HUES6 (cell line): ENCODE measurements at regions not wholly inside any gene's neighbourhood (a gene's known extent, or its start where the extent isn't known, plus 50 kb on each side); places are given as distances from the start of the nearest gene placed in this dataset.
"Not testable (repeated sequence)": the region's sequence is repeated elsewhere in the genome, so short reads cannot be mapped to it uniquely, and the experiment has no call there.

ENCODE experiments used
- H3K27ac ChIP-seq: 2 replicates; pipeline ENCODE4 v1.7.0; 2013; ENCODE audit warnings: low read depth, mild to moderate bottlenecking, low read length, inconsistent platforms
- H3K27me3 ChIP-seq: 2 replicates; pipeline ENCODE4 v1.6.1; 2013; ENCODE audit warnings: low read length; ENCODE audit not compliant: control insufficient read depth, insufficient read depth
- H3K36me3 ChIP-seq: 2 replicates; pipeline ENCODE4 v1.6.1; 2013; ENCODE audit warnings: low read length; ENCODE audit not compliant: control insufficient read depth, insufficient read depth
- H3K4me1 ChIP-seq: 2 replicates; pipeline ENCODE4 v1.6.1; 2013; ENCODE audit warnings: low read length; ENCODE audit not compliant: control insufficient read depth, insufficient read depth
- H3K4me3 ChIP-seq: 2 replicates; pipeline ENCODE4 v1.5.1; 2013; ENCODE audit warnings: low read depth, low read length
- H3K9ac ChIP-seq: one replicate; pipeline ENCODE4 v1.6.1; 2013; ENCODE audit warnings: mild to moderate bottlenecking, low read length
- H3K9me3 ChIP-seq: 2 replicates; pipeline ENCODE4 v1.6.1; 2013; ENCODE audit warnings: low read depth, low read length; ENCODE audit not compliant: control insufficient read depth, insufficient read depth

GRCh38 chr12:13924286-13924685 is 57.1 kb downstream of the GRIN2B start:
- H3K4me1 ChIP-seq: no peaks in the 10 kb centered on the region
- H3K27me3 ChIP-seq: no peaks in the 10 kb centered on the region
- H3K4me3 ChIP-seq: no peak overlapping the region
- H3K27ac ChIP-seq: no peak overlapping the region
- H3K9ac ChIP-seq: no peak overlapping the region
- no peaks in the 10 kb centered on the region for H3K9me3 ChIP-seq
- no peaks in the 10 kb centered on the region for H3K36me3 ChIP-seq

GRCh38 chr12:13918897-13919296 is 62.5 kb downstream of the GRIN2B start:
- Histone ChIP-seq H3K36me3 (no peaks in the 10 kb centered on the region), H3K4me3 (no peak overlapping the region), H3K9me3 (no peaks in the 10 kb centered on the region), H3K4me1 (no peaks in the 10 kb centered on the region), H3K9ac (no peak overlapping the region), H3K27me3 (no peaks in the 10 kb centered on the region), H3K27ac (no peak overlapping the region)

GRCh38 chr12:13915096-13915495 is 66.3 kb downstream of the GRIN2B start:
- H3K27ac ChIP-seq: no peak overlapping the region
- H3K4me3 ChIP-seq: no peak overlapping the region
- H3K36me3 ChIP-seq: no peaks in the 10 kb centered on the region
- H3K9ac ChIP-seq: no peak overlapping the region
- H3K4me1 ChIP-seq: no peaks in the 10 kb centered on the region
- H3K9me3 ChIP-seq: no peaks in the 10 kb centered on the region
- no peaks in the 10 kb centered on the region for H3K27me3 ChIP-seq

- H3K27ac ChIP-seq: no peak overlapping the region
- H3K36me3 ChIP-seq: no peaks in the 10 kb centered on the region
- H3K4me1 ChIP-seq: no peaks in the 10 kb centered on the region
- H3K9me3 ChIP-seq: no peaks in the 10 kb centered on the region
- no peaks in the 10 kb centered on the region for H3K27me3 ChIP-seq
- H3K4me3 ChIP-seq: no peak overlapping the region
- H3K9ac ChIP-seq: no peak overlapping the region
Observed at GRCh38 chr12:13913371-13913770, 68.0 kb downstream of the GRIN2B start.

GRCh38 chr12:13911756-13912554 is 69.4 kb downstream of the GRIN2B start:
- no peak overlapping the region for H3K27ac ChIP-seq
- no peak overlapping the region for H3K9ac ChIP-seq
- H3K4me1 ChIP-seq: no peaks in the 10 kb centered on the region
- no peaks in the 10 kb centered on the region for H3K9me3 ChIP-seq
- no peak overlapping the region for H3K4me3 ChIP-seq
- H3K27me3 ChIP-seq: no peaks in the 10 kb centered on the region
- no peaks in the 10 kb centered on the region for H3K36me3 ChIP-seq

- no peaks in the 10 kb centered on the region for H3K4me1 ChIP-seq
- no peaks in the 10 kb centered on the region for H3K36me3 ChIP-seq
- no peaks in the 10 kb centered on the region for H3K9me3 ChIP-seq
- H3K4me3 ChIP-seq: no peak overlapping the region
- H3K27me3 ChIP-seq: no peaks in the 10 kb centered on the region
- H3K27ac ChIP-seq: no peak overlapping the region
- no peak overlapping the region for H3K9ac ChIP-seq
Observed at GRCh38 chr12:13905794-13906193, 75.6 kb downstream of the GRIN2B start.

GRCh38 chr12:13900718-13901117 is 80.7 kb downstream of the GRIN2B start:
- Histone ChIP-seq H3K4me1 (no peaks in the 10 kb centered on the region), H3K27ac (no peak overlapping the region), H3K27me3 (no peaks in the 10 kb centered on the region), H3K9ac (no peak overlapping the region), H3K36me3 (no peaks in the 10 kb centered on the region), H3K4me3 (no peak overlapping the region), H3K9me3 (no peaks in the 10 kb centered on the region)

GRCh38 chr12:13898387-13898786 is 83.0 kb downstream of the GRIN2B start:
- H3K27ac ChIP-seq, H3K9ac ChIP-seq, H3K9me3 ChIP-seq, H3K36me3 ChIP-seq, H3K27me3 ChIP-seq, H3K4me1 ChIP-seq, H3K4me3 ChIP-seq: not testable (repeated sequence)

- Histone ChIP-seq H3K9me3 (no peaks in the 10 kb centered on the region), H3K4me1 (no peaks in the 10 kb centered on the region; the same call in 1 of the 2 replicates), H3K36me3 (no peaks in the 10 kb centered on the region), H3K27me3 (no peaks in the 10 kb centered on the region), H3K27ac (no peak overlapping the region), H3K4me3 (no peak overlapping the region), H3K9ac (no peak overlapping the region)
Observed at GRCh38 chr12:13897811-13898210, 83.6 kb downstream of the GRIN2B start.

GRCh38 chr12:13896063-13896626 is 85.3 kb downstream of the GRIN2B start:
- no peaks in the 10 kb centered on the region for H3K27me3 ChIP-seq
- H3K9me3 ChIP-seq: no peaks in the 10 kb centered on the region
- no peak overlapping the region for H3K4me3 ChIP-seq
- no peaks in the 10 kb centered on the region; the same call in 1 of the 2 replicates for H3K4me1 ChIP-seq
- no peaks in the 10 kb centered on the region for H3K36me3 ChIP-seq
- H3K27ac ChIP-seq: no peak overlapping the region
- no peak overlapping the region for H3K9ac ChIP-seq

GRCh38 chr12:13891902-13892301 is 89.5 kb downstream of the GRIN2B start:
- H3K9ac ChIP-seq: no peak overlapping the region
- no peaks in the 10 kb centered on the region for H3K27me3 ChIP-seq
- no peaks in the 10 kb centered on the region; the same call in 1 of the 2 replicates for H3K4me1 ChIP-seq
- no peak overlapping the region for H3K27ac ChIP-seq
- H3K36me3 ChIP-seq: no peaks in the 10 kb centered on the region
- H3K9me3 ChIP-seq: no peaks in the 10 kb centered on the region
- H3K4me3 ChIP-seq: no peak overlapping the region
